IPS-NIHi7 (cell line): ENCODE measurements at regions not wholly inside any gene's neighbourhood (a gene's known extent, or its start where the extent isn't known, plus 50 kb on each side); places are given as distances from the start of the nearest gene placed in this dataset.

Experiments
- DNase-seq: peaks from one replicate; pipeline ENCODE4 v3.0.0; 2012; ENCODE audit warnings: mixed read lengths; ENCODE audit errors: extremely low spot score

DNA sequence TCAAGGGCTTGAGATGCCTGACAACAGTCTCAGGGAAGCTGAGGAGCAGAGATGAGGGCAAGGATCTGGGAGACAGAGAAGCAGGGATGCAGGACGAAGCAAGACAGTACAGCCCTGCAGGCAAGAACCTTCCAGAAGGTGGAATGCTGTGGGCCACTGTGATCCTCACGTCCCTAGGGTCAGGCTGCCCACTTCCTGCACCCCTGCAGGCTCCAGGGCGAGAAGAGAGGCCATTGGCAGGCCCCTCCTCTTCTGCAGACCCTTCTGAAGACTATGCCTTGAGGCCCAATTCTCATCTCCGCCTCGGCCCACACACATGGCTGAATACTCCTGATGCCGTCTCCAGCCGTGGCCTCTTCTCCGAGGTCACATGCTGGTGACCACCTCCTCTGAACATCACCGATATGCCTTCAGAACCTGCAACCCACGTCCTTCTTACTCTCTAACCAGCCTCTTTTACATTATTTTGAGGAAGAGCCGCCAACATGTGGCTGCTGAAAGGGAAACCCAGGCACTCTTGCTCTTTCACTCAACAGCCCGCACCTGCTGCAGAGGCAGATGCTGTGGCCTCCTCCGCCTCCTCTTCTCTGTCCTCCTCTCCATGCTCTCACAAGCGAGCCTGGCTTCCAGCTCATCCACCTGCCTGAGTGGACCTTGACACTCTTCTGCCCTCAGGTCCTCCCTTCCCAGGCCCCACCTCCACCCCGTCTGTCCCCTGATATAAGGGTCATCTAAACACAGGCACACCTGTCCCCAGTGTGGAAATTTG lies 181.5 kb downstream of the IRX2 start:
- DNase-seq: no peak

GRCh38 chr5:2569176-2569575 lies 182.3 kb downstream of the IRX2 start:
- DNase-seq: no peak

- no peak for DNase-seq
Observed at GRCh38 chr5:2566284-2566683, 185.2 kb downstream of the IRX2 start.

DNA sequence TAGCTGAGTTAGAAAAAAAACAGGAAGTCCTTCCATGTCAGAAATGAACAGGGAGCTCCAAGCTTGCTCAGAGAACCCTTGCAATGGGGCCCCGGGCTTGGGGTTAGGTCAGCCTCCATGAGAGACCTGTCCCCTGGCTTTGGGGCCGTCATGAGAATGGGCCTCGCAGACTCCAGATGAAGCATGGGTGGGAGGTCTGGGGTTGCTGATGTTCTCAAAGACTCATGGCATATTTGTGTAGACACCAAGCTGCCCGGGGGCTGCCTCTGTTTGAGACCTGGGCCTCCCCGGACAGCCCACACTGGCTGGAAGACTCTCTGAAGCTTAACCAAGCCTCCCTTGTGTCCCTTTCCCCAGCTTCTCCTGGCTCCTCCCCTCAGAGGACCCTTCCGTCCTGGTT lies 186.3 kb downstream of the IRX2 start:
- DNase-seq: no peak

GRCh38 chr5:2563046-2563445 lies 188.4 kb downstream of the IRX2 start:
- DNase-seq: peak; percentile 27

DNA sequence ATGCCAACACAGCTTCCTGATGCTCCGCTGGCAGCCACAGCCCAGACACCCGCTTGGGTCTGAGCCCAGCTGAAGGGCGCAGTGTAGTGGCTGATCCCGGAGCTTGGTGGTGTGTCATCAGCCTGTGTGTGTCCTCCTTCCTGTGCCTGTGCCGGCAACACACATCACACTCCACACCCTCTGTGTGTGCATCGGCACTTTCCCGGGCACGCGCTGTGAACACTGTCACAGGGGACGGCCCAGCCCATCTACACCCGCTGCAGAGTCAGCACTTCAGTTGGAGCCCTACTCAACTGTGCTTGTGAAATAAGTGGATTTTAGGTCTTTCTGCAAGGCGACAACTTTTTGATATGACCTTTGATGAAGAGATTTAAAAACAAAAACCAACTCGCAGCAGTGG lies 189.4 kb downstream of the IRX2 start:
- DNase-seq: no peak

- no peak for DNase-seq
Observed at GRCh38 chr5:2560435-2560834, 191.0 kb downstream of the IRX2 start.

DNA sequence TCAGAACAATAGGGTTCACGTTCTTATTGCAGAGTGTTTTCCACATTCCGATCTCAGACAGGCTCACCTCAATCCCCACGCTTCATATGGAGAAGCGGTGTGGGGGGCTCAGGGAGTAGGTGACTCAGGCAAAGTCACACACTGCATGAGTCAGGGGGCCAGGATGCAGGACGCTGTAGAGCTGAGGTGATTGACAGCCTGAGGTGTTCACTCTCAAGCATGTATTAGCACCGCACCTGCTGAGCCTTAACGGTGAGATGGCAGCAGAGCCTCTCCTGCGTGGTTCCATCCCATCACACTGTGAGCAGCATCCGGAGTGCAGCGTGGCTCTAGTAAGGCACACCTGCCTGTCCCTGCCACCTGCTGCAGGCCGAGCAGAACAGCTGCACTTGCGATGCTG lies 194.0 kb downstream of the IRX2 start:
- no peak for DNase-seq

- no peak for DNase-seq
Observed at GRCh38 chr5:2556375-2556966, 195.0 kb downstream of the IRX2 start.

- DNase-seq: no peak
Observed at GRCh38 chr5:2553611-2554010, 197.9 kb downstream of the IRX2 start.

DNA sequence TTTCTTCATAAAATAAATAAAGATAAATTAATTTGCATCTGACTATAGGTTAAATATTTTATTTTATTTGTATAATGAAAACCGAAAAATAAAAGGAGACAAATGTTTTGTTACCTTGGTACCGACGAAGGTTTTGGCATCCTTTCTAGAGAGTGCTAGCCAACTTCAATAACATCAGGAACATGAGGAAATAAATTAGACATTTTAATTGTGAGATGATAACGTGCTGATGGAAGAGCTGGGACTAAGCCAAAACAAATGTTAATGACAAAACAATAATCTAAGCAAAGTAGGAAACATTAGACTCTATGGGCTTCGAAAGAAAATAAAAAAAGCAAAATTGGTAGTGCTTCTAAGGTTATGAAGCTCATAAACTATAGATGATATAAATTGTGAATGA lies 201.0 kb downstream of the IRX2 start:
- no peak for DNase-seq

- no peak for DNase-seq
Observed at GRCh38 chr5:2549900-2550299, 201.6 kb downstream of the IRX2 start.

DNA sequence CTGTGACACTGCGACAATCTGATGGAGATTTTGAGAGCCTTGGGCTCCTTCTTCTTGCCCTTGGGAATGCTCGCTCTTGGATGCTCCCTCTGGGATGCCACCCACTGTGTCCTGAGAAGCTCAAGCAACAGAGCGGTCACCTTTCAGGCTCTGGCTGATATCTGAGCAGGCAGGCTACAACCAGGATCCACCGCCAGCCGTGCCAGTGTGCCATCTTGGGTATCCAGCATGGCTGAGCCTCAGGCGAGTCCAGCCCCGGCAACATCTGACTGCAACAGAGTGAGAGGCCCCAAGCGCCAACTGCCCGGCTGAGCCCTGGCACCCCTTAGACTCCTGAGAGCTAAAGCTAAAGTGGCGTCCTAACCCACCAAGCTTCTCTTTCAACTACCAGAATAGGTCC lies 202.1 kb downstream of the IRX2 start:
- DNase-seq: no peak

- no peak for DNase-seq
Observed at GRCh38 chr5:2546938-2547337, 204.5 kb downstream of the IRX2 start.

DNA sequence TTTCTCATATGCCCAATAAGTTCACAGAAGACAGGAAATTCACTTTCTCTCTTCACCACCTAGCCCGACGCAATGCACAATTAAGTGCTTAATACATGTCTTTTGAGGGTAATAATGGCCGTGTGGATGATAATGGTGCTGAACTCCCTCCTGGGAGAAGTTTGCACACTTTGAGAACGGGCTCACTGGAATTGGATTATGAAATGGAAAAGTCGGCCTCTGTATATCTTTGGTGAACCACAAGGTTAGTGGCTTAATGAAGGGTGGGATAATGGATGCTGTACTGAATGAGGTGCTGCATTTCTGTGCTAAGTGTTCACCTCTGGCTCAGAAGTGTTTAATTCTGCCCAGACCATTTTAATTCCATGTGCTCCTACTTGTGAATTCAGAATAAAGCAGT lies 207.5 kb downstream of the IRX2 start:
- DNase-seq: no peak

GRCh38 chr5:2542821-2543220 lies 208.7 kb downstream of the IRX2 start:
- DNase-seq: no peak

- no peak for DNase-seq
Observed at GRCh38 chr5:2542026-2542425, 209.5 kb downstream of the IRX2 start.

GRCh38 chr5:2538169-2538568 lies 213.3 kb downstream of the IRX2 start:
- peak; percentile 26 for DNase-seq

DNA sequence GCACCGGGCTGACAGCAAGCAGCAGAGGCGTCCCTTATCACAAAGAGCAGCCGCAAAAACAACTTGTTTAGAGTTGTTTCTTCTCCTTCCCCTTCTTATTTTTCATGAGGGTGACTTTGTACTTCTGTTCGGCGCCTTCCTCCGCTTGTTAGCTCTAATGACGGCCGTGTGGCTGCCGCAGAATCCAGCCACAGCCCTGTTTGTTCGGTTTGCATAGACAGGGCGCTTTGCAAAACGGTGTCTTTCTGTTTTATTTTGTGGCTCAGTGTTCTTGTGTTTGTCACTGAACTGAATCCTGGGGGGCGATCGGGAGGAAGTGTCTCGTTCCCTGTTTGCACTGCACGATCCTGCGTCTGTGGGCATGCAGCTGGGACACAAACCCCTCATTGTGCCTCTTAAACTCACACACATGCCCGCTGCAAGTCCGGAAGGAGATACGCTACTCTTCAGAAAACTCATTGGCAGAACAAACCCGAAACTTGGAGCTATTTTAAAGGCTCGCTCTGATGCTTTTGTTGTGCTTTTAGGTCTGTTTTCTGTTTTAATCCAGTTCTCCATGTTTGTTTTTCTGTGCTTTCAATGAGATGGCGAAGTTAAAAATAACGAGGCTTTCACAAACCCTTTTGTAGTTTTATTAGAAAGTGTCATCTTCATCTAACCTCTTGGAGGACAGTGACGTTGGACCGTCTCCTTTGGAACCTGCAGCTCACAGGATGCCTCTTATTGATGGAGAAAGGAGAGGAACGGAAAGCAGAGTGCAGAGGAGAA lies 213.9 kb downstream of the IRX2 start:
- DNase-seq: no peak

DNA sequence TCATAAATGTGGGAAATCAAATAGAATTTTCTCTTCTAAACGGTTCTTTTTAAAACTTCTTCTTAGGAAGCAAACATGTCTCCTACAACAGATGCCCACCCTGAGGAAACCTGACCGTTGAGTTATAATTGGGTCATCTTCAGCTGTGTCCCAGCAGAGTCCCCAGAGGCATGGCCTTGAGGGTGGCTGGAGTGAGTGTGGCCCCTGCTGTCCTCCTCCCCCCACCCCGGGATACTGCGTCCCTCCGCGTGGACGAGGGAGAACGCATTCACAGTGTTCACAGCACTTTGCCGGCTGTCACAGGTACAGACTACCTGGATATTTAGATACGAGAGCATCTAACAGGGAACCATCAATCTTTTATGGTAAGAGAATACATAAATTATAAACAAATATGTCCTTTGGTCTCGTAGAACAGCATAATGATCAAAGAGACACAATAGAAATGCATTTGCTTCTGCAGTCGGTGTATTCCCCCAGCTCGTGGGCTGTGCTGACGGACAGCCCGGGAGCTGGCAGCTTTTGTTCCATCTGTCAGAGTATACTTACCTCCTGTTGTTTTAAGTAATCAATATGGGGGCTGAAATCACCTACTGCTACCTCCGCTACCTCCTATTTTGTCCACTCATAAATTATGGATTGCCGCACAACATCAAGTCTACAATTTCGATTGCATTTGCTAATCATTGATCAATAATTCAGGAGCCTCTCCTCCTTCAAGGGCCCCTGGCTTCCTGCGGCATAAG lies 214.7 kb downstream of the IRX2 start:
- DNase-seq: no peak

- no peak for DNase-seq
Observed at GRCh38 chr5:2534970-2535369, 216.5 kb downstream of the IRX2 start.

DNA sequence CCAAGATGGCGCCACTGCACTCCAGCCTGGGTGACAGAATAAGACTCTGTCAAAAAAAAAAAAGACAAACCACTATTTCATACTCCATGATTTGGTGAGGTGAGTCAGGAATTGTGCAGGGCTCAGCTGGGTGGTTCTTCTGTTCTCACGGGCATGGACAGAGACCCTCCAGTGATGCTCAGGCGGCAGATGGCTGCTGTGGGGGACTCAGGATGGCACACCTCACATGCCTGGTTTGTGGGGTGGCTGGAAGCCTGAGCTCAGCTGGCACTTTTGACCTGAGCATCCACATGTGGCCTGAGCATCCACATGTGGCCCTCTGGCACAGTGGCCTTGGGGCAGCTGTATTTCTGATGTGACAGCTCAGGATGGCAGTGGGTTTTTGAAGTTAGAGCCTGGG lies 217.2 kb downstream of the IRX2 start:
- DNase-seq: no peak
